ENCODE measurements at regions not wholly inside any gene's neighbourhood (a gene's known extent, or its start where the extent isn't known, plus 50 kb on each side); places are given as distances from the start of the nearest gene placed in this dataset.

DNA sequence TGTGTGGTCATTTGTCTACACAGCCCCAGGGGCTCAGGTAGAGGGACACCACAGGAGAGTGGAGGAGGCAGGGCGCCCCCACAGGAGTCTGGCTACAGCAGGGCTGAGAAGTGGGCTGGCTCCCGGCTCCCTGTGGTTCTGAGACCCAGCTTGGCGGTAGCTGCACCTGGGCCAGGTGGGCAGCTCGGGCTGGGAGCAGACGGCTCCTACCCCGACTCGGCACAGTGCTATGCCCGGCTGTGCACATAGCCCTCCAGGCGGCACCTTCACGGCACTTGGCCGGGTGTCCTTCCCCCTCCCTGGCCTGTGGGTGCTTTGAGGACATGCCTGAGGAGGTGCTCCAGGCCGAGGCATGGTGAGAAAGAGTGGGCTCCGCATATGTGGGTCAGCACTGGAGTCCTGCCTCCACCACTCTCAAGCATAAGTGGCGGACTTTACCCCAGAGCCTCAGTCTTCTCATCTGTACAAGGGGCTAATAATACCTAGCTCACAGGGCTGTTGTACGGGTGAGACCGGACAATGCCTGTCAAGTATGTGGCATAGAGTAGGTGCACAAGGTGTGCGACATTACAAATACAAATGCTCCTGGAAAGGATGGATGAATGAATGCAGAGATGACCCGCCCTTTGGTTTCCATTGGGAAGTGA, 50.1 kb upstream of the JPH3 start:
- peaks cover 6% of the 10 kb centered on the region for H3K27me3 ChIP-seq (ENCODE audit: insufficient read depth, low read length, poor library complexity)
- H3K4me2 ChIP-seq (ENCODE audit: insufficient read depth, low read length): no peak overlapping the region
- H3K79me2 ChIP-seq (ENCODE audit: insufficient read depth, low read length): no peaks in the 10 kb centered on the region
- H3K27ac ChIP-seq (ENCODE audit: low read length): no peak overlapping the region
- no peak overlapping the region for H3K4me3 ChIP-seq (ENCODE audit: low read depth in 1 of 2, low read length in 2 of 2)
- H3K4me1 ChIP-seq (ENCODE audit: insufficient read depth, low read length): no peaks in the 10 kb centered on the region
- H2AFZ ChIP-seq (ENCODE audit: low read depth, low read length): no peak overlapping the region
- H3K9ac ChIP-seq (ENCODE audit: low read depth, low read length): no peak overlapping the region
- no peaks in the 10 kb centered on the region for H3K36me3 ChIP-seq (ENCODE audit: insufficient read depth, low read length)
- H3K9me3 ChIP-seq (ENCODE audit: insufficient read depth, low read length, severe bottlenecking): no peaks in the 10 kb centered on the region
- DNase-seq (no peak), ATAC-seq (ENCODE audit: insufficient read depth, low read depth) (no peak)
- TF ChIP-seq EZH2 (IDR thresholded peaks at IDR 0.05; ENCODE audit: borderline replicate concordance, low read depth, low read length, severe bottlenecking): no peak
- TF ChIP-seq, protein P1, sequence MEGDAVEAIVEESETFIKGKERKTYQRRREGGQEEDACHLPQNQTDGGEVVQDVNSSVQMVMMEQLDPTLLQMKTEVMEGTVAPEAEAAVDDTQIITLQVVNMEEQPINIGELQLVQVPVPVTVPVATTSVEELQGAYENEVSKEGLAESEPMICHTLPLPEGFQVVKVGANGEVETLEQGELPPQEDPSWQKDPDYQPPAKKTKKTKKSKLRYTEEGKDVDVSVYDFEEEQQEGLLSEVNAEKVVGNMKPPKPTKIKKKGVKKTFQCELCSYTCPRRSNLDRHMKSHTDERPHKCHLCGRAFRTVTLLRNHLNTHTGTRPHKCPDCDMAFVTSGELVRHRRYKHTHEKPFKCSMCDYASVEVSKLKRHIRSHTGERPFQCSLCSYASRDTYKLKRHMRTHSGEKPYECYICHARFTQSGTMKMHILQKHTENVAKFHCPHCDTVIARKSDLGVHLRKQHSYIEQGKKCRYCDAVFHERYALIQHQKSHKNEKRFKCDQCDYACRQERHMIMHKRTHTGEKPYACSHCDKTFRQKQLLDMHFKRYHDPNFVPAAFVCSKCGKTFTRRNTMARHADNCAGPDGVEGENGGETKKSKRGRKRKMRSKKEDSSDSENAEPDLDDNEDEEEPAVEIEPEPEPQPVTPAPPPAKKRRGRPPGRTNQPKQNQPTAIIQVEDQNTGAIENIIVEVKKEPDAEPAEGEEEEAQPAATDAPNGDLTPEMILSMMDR (IDR thresholded peaks at IDR 0.05; ENCODE audit: borderline replicate concordance, extremely low read depth, low read length, poor library complexity, severe bottlenecking): no peak
- H4K20me1 ChIP-seq (ENCODE audit: insufficient read depth, low read length): peaks cover 4% of the 10 kb centered on the region; the same call in 1 of the 2 replicates

DNA sequence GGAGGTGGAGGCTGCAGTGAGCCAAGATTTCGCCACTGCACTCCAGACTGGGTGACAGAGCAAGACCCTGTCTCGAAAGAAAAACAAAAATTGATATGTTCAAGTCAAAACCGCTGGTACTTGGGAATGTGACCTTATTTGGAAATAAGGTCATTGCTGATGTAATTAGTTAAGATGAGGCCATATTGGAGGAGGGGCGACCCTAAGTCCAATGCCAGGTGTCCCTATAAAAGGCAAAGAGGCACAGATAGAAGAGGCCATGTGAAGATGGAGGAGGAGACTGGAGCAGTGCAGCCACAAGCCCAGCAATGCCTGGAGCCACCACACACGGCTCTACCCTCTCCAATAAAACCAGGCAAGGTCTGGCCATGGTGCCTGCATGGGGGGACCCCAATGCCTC, 50.8 kb upstream of the JPH3 start:
- no peaks in the 10 kb centered on the region for H3K4me1 ChIP-seq (ENCODE audit: insufficient read depth, low read length)
- ATAC-seq (ENCODE audit: insufficient read depth, low read depth) (no peak), DNase-seq (no peak)
- H3K36me3 ChIP-seq (ENCODE audit: insufficient read depth, low read length): no peaks in the 10 kb centered on the region
- H3K9ac ChIP-seq (ENCODE audit: low read depth, low read length): no peak overlapping the region
- no peak overlapping the region for H3K4me3 ChIP-seq (ENCODE audit: low read depth in 1 of 2, low read length in 2 of 2)
- H3K27me3 ChIP-seq (ENCODE audit: insufficient read depth, low read length, poor library complexity): peaks cover 6% of the 10 kb centered on the region
- no peak overlapping the region for H2AFZ ChIP-seq (ENCODE audit: low read depth, low read length)
- H3K9me3 ChIP-seq (ENCODE audit: insufficient read depth, low read length, severe bottlenecking): no peaks in the 10 kb centered on the region
- no peaks in the 10 kb centered on the region for H3K79me2 ChIP-seq (ENCODE audit: insufficient read depth, low read length)
- H3K27ac ChIP-seq (ENCODE audit: low read length): no peak overlapping the region
- H4K20me1 ChIP-seq (ENCODE audit: insufficient read depth, low read length): peaks cover 4% of the 10 kb centered on the region; the same call in 1 of the 2 replicates
- H3K4me2 ChIP-seq (ENCODE audit: insufficient read depth, low read length): no peak overlapping the region
- TF ChIP-seq EZH2 (IDR thresholded peaks at IDR 0.05; ENCODE audit: borderline replicate concordance, low read depth, low read length, severe bottlenecking): no peak
- TF ChIP-seq, protein P1 (IDR thresholded peaks at IDR 0.05; ENCODE audit: borderline replicate concordance, extremely low read depth, low read length, poor library complexity, severe bottlenecking): no peak

DNA sequence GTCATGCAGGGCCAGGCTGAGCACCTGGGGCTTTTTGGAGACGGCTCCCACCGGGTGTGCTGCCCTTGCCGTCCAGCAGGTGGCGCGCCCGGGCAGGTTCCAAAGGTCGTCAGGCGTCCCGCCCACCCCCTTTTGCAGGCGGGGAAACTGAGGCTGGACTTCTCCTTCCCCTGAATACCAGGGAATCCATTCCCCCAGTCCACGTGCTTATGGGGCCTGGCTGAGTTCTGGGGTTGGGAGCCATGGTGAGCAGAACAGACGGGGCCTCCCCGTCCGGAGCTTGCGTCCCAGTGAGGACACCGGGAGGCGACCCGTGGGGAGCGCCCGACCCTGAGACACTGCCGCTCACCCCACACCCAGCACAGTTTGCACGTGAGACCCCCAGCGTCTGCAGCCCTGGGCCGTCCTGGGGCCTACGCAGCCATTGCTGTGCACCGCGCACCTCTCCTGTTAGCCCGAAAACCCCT, 51.8 kb upstream of the JPH3 start:
- no peak for TF ChIP-seq EZH2 (IDR thresholded peaks at IDR 0.05; ENCODE audit: borderline replicate concordance, low read depth, low read length, severe bottlenecking)
- TF ChIP-seq, protein P1 (IDR thresholded peaks at IDR 0.05; ENCODE audit: borderline replicate concordance, extremely low read depth, low read length, poor library complexity, severe bottlenecking): peak; percentile 92
- no peak overlapping the region for H2AFZ ChIP-seq (ENCODE audit: low read depth, low read length)
- H3K27me3 ChIP-seq (ENCODE audit: insufficient read depth, low read length, poor library complexity): peaks cover 6% of the 10 kb centered on the region
- no peak overlapping the region for H3K4me3 ChIP-seq (ENCODE audit: low read depth in 1 of 2, low read length in 2 of 2)
- H3K36me3 ChIP-seq (ENCODE audit: insufficient read depth, low read length): no peaks in the 10 kb centered on the region
- no peak overlapping the region for H3K9ac ChIP-seq (ENCODE audit: low read depth, low read length)
- no peaks in the 10 kb centered on the region for H3K9me3 ChIP-seq (ENCODE audit: insufficient read depth, low read length, severe bottlenecking)
- no peak overlapping the region for H3K4me2 ChIP-seq (ENCODE audit: insufficient read depth, low read length)
- peaks cover 4% of the 10 kb centered on the region; the same call in 1 of the 2 replicates for H4K20me1 ChIP-seq (ENCODE audit: insufficient read depth, low read length)
- peak; percentile 74 for ATAC-seq (ENCODE audit: insufficient read depth, low read depth)
- H3K79me2 ChIP-seq (ENCODE audit: insufficient read depth, low read length): no peaks in the 10 kb centered on the region
- no peaks in the 10 kb centered on the region for H3K4me1 ChIP-seq (ENCODE audit: insufficient read depth, low read length)
- no peak overlapping the region for H3K27ac ChIP-seq (ENCODE audit: low read length)
- DNase-seq: peak; percentile 58

All from DND-41 (cell line).